Activated CD8-positive, alpha-beta memory T cell treated with anti-CD3 and anti-CD28 coated beads, Interleukin-2, amount 10 ng/mL, durations not matched to agents 7 days and 5 days (primary cell): ENCODE measurements at regions not wholly inside any gene's neighbourhood (a gene's known extent, or its start where the extent isn't known, plus 50 kb on each side); places are given as distances from the start of the nearest gene placed in this dataset.

ENCODE experiments used
- ATAC-seq: fragments of 150-1000 bp; cut with Tn5 transposase; one replicate; pipeline ENCODE4 v1.10.0; 2021; ENCODE audit warnings: moderate library complexity
- CTCF ChIA-PET: fragments of 350-600 bp; sonication (Branson Sonifier 250); formaldehyde crosslinking; loops from one replicate; lab custom pipeline; 2021; ENCODE audit warnings: antibody characterized with exemption; lab: Charles Lee
- DNase-seq: peaks from one replicate; pipeline ENCODE4 v3.0.0-alpha.2; 2020
- H3K27ac Mint-ChIP-seq: one replicate; pipeline ENCODE4 v1.8.0; 2021; ENCODE audit warnings: mild to moderate bottlenecking, mixed read lengths
- H3K27me3 Mint-ChIP-seq: one replicate; pipeline ENCODE4 v1.8.0; 2021; ENCODE audit warnings: mixed read lengths
- H3K36me3 Mint-ChIP-seq: one replicate; pipeline ENCODE4 v1.8.0; 2021; ENCODE audit warnings: mild to moderate bottlenecking, mixed read lengths
- H3K4me1 Mint-ChIP-seq: one replicate; pipeline ENCODE4 v1.8.0; 2021; ENCODE audit warnings: mixed read lengths
- H3K4me3 Mint-ChIP-seq: one replicate; pipeline ENCODE4 v1.8.0; 2021; ENCODE audit warnings: mild to moderate bottlenecking, moderate library complexity, mixed read lengths
- H3K9me3 Mint-ChIP-seq: one replicate; pipeline ENCODE4 v1.8.0; 2022; ENCODE audit warnings: low read depth, mixed read lengths

DNA sequence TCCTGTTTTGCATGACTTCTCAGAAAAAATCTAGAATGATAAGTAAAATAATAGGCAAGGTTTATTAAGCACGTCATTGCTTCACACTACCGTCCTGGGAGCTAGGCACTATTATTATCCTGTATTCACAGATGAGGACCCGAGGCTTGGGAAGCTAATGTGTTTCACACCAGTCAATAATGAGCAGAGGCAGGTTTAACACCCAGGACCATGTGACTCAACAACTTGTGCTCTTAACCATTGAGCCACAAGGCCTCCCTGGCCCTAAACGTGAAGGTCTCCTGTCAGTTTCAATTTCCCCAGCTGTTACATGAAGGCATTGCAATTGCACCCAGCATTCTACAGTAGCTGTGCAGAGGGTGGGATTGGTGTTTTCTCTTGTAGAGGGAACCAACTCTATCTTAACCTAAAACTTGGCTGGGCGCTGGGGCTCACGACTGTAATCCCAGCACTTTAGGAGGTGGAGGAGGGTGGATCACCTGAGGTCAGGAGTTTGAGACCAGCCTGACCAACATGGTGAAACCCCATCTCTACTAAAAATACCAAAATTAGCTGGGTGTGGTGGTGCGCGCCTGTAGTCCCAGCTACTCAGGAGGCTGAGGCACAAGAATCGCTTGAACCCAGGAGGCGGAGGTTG is 191.2 kb downstream of the BCAS1 start:
- Mint-ChIP-seq H3K27me3 (no peaks in the 10 kb centered on the region), H3K9me3 (peaks cover 3% of the 10 kb centered on the region), H3K27ac (no peak overlapping the region), H3K36me3 (peaks cover 6% of the 10 kb centered on the region), H3K4me3 (no peak overlapping the region), H3K4me1 (peaks cover 41% of the 10 kb centered on the region)
- CTCF ChIA-PET: interaction anchor here (0.7 to 2.0 kb wide), 5 partner anchors 9 to 193 kb away, joined by 3 to 8 read pairs (median 3); no protein-coding TSS in a partner anchor
- no peak for ATAC-seq
- DNase-seq: no peak

- peaks cover 35% of the 10 kb centered on the region for H3K4me1 Mint-ChIP-seq
- no peaks in the 10 kb centered on the region for H3K27me3 Mint-ChIP-seq
- no peak overlapping the region for H3K27ac Mint-ChIP-seq
- H3K9me3 Mint-ChIP-seq: peaks cover 3% of the 10 kb centered on the region
- CTCF ChIA-PET: interaction anchor here (1.1 to 2.0 kb wide), 3 partner anchors 8 to 192 kb away, joined by 3 to 8 read pairs (median 3); no protein-coding TSS in a partner anchor
- H3K4me3 Mint-ChIP-seq: no peak overlapping the region
- no peak for DNase-seq
- peaks cover 6% of the 10 kb centered on the region for H3K36me3 Mint-ChIP-seq
- ATAC-seq: no peak
Measured at GRCh38 chr20:53878262-53879047, 191.9 kb downstream of the BCAS1 start.

DNA sequence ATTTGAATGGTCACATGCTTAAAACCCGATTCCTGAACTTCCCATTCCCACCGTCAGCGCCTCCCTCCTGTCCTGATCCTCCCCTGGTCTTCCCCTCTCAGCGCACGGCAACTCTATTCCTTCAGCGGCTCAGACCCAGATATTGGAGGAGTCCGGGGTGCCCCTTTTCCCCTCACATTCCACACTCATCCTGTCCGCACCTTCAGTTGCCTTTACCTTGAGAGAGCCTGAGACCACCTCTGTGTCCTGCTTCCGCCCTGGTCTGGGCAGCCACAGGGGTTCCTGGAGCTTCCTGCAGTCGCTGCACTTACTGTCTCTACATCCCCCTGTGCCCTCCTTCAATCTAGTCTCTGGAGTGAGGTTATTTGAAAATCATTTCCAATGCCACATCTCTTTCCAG is 193.4 kb downstream of the BCAS1 start:
- DNase-seq (no peak), ATAC-seq (no peak)
- H3K9me3 Mint-ChIP-seq: no peaks in the 10 kb centered on the region
- no peak overlapping the region for H3K27ac Mint-ChIP-seq
- H3K36me3 Mint-ChIP-seq: peaks cover 4% of the 10 kb centered on the region
- H3K4me1 Mint-ChIP-seq: peaks cover 40% of the 10 kb centered on the region
- CTCF ChIA-PET: no interaction called here
- H3K4me3 Mint-ChIP-seq: no peak overlapping the region
- no peaks in the 10 kb centered on the region for H3K27me3 Mint-ChIP-seq

- H3K27ac Mint-ChIP-seq: no peak overlapping the region
- peaks cover 45% of the 10 kb centered on the region for H3K4me1 Mint-ChIP-seq
- peaks cover 4% of the 10 kb centered on the region for H3K36me3 Mint-ChIP-seq
- H3K27me3 Mint-ChIP-seq: no peaks in the 10 kb centered on the region
- DNase-seq: no peak
- no peak overlapping the region for H3K4me3 Mint-ChIP-seq
- CTCF ChIA-PET: no interaction called here
- ATAC-seq: no peak
- H3K9me3 Mint-ChIP-seq: no peaks in the 10 kb centered on the region
Measured at GRCh38 chr20:53876470-53876869, 193.9 kb downstream of the BCAS1 start.

- no peak overlapping the region for H3K27ac Mint-ChIP-seq
- no peaks in the 10 kb centered on the region for H3K9me3 Mint-ChIP-seq
- no peaks in the 10 kb centered on the region for H3K27me3 Mint-ChIP-seq
- no peak for DNase-seq
- H3K36me3 Mint-ChIP-seq: peaks cover 4% of the 10 kb centered on the region
- H3K4me3 Mint-ChIP-seq: no peak overlapping the region
- CTCF ChIA-PET: no interaction called here
- no peak for ATAC-seq
- H3K4me1 Mint-ChIP-seq: peaks cover 50% of the 10 kb centered on the region
Measured at GRCh38 chr20:53875452-53875851, 194.9 kb downstream of the BCAS1 start.

- DNase-seq (no peak), ATAC-seq (no peak)
- Mint-ChIP-seq H3K27ac (no peak overlapping the region), H3K36me3 (peaks cover 4% of the 10 kb centered on the region), H3K4me1 (peaks cover 49% of the 10 kb centered on the region), H3K9me3 (no peaks in the 10 kb centered on the region), H3K27me3 (no peaks in the 10 kb centered on the region), H3K4me3 (no peak overlapping the region)
- CTCF ChIA-PET: interaction anchor here (3.8 kb wide), 1 partner anchor 41 kb away, joined by 35 read pairs; no protein-coding TSS in a partner anchor
Measured at GRCh38 chr20:53874706-53875105, 195.7 kb downstream of the BCAS1 start.

- H3K36me3 Mint-ChIP-seq: peaks cover 2% of the 10 kb centered on the region
- no peaks in the 10 kb centered on the region for H3K9me3 Mint-ChIP-seq
- H3K27me3 Mint-ChIP-seq: no peaks in the 10 kb centered on the region
- H3K4me3 Mint-ChIP-seq: no peak overlapping the region
- ATAC-seq: no peak
- no peak overlapping the region for H3K27ac Mint-ChIP-seq
- no peak for DNase-seq
- CTCF ChIA-PET: interaction anchor here (2.3 to 3.8 kb wide), 3 partner anchors 11 to 42 kb away, joined by 9 to 35 read pairs (median 10); no protein-coding TSS in a partner anchor
- H3K4me1 Mint-ChIP-seq: peaks cover 50% of the 10 kb centered on the region
Measured at GRCh38 chr20:53874104-53874503, 196.3 kb downstream of the BCAS1 start.

- no peaks in the 10 kb centered on the region for H3K9me3 Mint-ChIP-seq
- CTCF ChIA-PET: interaction anchor here (0.8 to 3.8 kb wide), 12 partner anchors 9 to 220 kb away, joined by 3 to 35 read pairs (median 6); no protein-coding TSS in a partner anchor
- no peak for ATAC-seq
- H3K36me3 Mint-ChIP-seq: peaks cover 2% of the 10 kb centered on the region
- H3K4me3 Mint-ChIP-seq: peak overlapping the region; percentile 71
- peaks cover 41% of the 10 kb centered on the region for H3K4me1 Mint-ChIP-seq
- DNase-seq: no peak
- H3K27ac Mint-ChIP-seq: peak overlapping the region; percentile 96
- no peaks in the 10 kb centered on the region for H3K27me3 Mint-ChIP-seq
Measured at GRCh38 chr20:53873230-53873604, 197.2 kb downstream of the BCAS1 start.

GRCh38 chr20:53872561-53873229 is 197.7 kb downstream of the BCAS1 start:
- Mint-ChIP-seq H3K4me3 (peak overlapping the region; percentile 71), H3K9me3 (no peaks in the 10 kb centered on the region), H3K27ac (peak overlapping the region; percentile 96), H3K36me3 (peaks cover 2% of the 10 kb centered on the region), H3K4me1 (peaks cover 46% of the 10 kb centered on the region), H3K27me3 (no peaks in the 10 kb centered on the region)
- ATAC-seq: peak; percentile 50
- CTCF ChIA-PET: interaction anchor here (0.7 to 3.8 kb wide), 25 partner anchors 9 to 308 kb away, joined by 3 to 35 read pairs (median 3); no protein-coding TSS in a partner anchor
- peak; percentile 75 for DNase-seq

GRCh38 chr20:53872081-53872541 is 198.3 kb downstream of the BCAS1 start:
- peak overlapping the region; percentile 96 for H3K27ac Mint-ChIP-seq
- H3K4me1 Mint-ChIP-seq: peaks cover 51% of the 10 kb centered on the region
- H3K9me3 Mint-ChIP-seq: no peaks in the 10 kb centered on the region
- ATAC-seq (peak; percentile 17), DNase-seq (no peak)
- H3K36me3 Mint-ChIP-seq: peaks cover 2% of the 10 kb centered on the region
- H3K27me3 Mint-ChIP-seq: no peaks in the 10 kb centered on the region
- CTCF ChIA-PET: interaction anchor here (0.7 to 3.8 kb wide), 23 partner anchors 10 to 307 kb away, joined by 3 to 35 read pairs (median 3); no protein-coding TSS in a partner anchor
- H3K4me3 Mint-ChIP-seq: peak overlapping the region; percentile 71

DNA sequence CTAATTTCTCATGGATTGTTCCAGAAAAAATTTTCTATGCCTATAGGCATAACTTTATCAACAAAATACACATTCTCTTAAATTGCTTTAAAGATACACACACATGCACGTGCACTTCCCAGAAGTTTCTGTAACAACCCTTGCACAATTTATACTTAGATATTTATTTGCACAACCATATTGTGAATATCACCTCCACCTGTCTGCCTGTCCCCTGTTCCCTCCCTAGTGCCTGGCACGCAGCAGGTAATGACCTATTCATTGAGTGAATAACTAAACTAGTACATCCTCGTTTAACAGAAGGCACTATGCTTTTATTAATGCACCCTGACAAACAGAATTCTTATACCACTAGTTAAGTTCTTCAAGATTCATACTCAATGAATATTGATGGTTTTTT is 198.9 kb downstream of the BCAS1 start:
- Mint-ChIP-seq H3K36me3 (peaks cover 2% of the 10 kb centered on the region), H3K27me3 (no peaks in the 10 kb centered on the region), H3K4me3 (no peak overlapping the region), H3K9me3 (no peaks in the 10 kb centered on the region), H3K27ac (peak overlapping the region; percentile 96), H3K4me1 (peaks cover 57% of the 10 kb centered on the region)
- CTCF ChIA-PET: interaction anchor here (0.8 to 3.8 kb wide), 15 partner anchors 14 to 299 kb away, joined by 3 to 35 read pairs (median 5); no protein-coding TSS in a partner anchor
- ATAC-seq (no peak), DNase-seq (no peak)

- Mint-ChIP-seq H3K27me3 (no peaks in the 10 kb centered on the region), H3K9me3 (no peaks in the 10 kb centered on the region), H3K36me3 (peaks cover 2% of the 10 kb centered on the region), H3K27ac (peak overlapping the region; percentile 74), H3K4me1 (peaks cover 65% of the 10 kb centered on the region), H3K4me3 (no peak overlapping the region)
- DNase-seq (no peak), ATAC-seq (no peak)
- CTCF ChIA-PET: interaction anchor here (0.6 to 3.8 kb wide), 13 partner anchors 8 to 294 kb away, joined by 3 to 35 read pairs (median 3); no protein-coding TSS in a partner anchor
Measured at GRCh38 chr20:53870426-53871315, 199.7 kb downstream of the BCAS1 start.
